ENCODE measurements at regions not wholly inside any gene's neighbourhood (a gene's known extent, or its start where the extent isn't known, plus 50 kb on each side); places are given as distances from the start of the nearest gene placed in this dataset.

DNA sequence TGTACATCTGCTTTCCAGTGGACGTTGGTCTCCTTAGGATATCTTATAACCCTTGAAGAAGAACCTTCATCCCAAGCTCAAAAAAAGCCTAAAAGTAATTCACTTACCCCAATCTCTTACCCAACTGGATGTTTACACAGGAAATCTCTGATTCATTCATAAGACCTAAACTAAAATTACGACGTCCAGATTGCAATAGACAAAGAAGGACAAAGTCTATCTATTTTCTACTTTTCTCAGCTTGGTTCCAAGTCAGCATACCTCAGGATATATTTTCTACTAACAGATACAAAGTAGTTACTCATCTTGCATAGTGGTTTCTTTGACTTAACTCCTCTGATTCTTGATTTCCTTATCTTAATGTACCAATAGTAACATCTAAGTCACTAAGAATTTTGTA is 669.9 kb downstream of the OTOL1 start:
- Histone ChIP-seq H3K27me3 (ENCODE audit: control insufficient read depth, insufficient read depth, low read length) (no peaks in the 10 kb centered on the region), H3K4me3 (ENCODE audit: low read length) (no peak overlapping the region), H3K9me3 (ENCODE audit: control insufficient read depth, low read depth, low read length) (no peaks in the 10 kb centered on the region), H3K36me3 (ENCODE audit: control insufficient read depth, insufficient read depth, low read length) (no peaks in the 10 kb centered on the region), H3K4me1 (ENCODE audit: control insufficient read depth, insufficient read depth, low read length) (no peaks in the 10 kb centered on the region), H3K27ac (ENCODE audit: low read length) (no peak overlapping the region)
- no CpG with 5 or more reads among the region's 3 CpGs for WGBS (ENCODE audit: insufficient coverage, low lambda C conversion rate)
- DNase-seq = no peak

- DNase-seq = no peak
- 93% methylated on average over 2 of the region's 2 CpGs for WGBS (ENCODE audit: insufficient coverage, low lambda C conversion rate)
- Histone ChIP-seq H3K27ac (ENCODE audit: low read length) (no peak overlapping the region), H3K4me3 (ENCODE audit: low read length) (no peak overlapping the region), H3K27me3 (ENCODE audit: control insufficient read depth, insufficient read depth, low read length) (no peaks in the 10 kb centered on the region), H3K4me1 (ENCODE audit: control insufficient read depth, insufficient read depth, low read length) (no peaks in the 10 kb centered on the region), H3K9me3 (ENCODE audit: control insufficient read depth, low read depth, low read length) (no peaks in the 10 kb centered on the region), H3K36me3 (ENCODE audit: control insufficient read depth, insufficient read depth, low read length) (no peaks in the 10 kb centered on the region)
These were observed 672.1 kb downstream of the OTOL1 start for GRCh38 chr3:162168715-162169114.

DNA sequence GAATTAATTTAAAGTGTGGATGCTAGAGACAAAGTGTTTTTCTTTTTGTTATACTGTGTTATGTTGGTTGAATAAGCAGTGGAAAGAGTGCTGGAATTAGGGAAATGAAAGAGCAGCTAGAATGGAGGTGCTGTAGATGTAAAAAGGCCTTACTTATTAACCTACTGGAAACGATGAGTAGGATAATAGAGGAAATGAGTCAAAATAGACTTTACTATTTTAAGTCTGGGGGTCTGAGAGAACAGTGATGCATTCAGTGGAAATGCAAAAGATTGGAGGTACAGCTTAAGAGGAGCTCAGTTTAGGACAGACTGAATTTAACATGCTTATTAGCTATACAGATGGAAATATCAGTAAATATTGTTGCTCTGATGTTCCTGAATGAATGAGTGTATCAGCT is 674.0 kb downstream of the OTOL1 start:
- 80% methylated on average over 1 of the region's 1 CpG for whole genome bisulfite sequencing (ENCODE audit: insufficient coverage, low lambda C conversion rate)
- no peaks in the 10 kb centered on the region for H3K36me3 ChIP-seq (ENCODE audit: control insufficient read depth, insufficient read depth, low read length)

DNA sequence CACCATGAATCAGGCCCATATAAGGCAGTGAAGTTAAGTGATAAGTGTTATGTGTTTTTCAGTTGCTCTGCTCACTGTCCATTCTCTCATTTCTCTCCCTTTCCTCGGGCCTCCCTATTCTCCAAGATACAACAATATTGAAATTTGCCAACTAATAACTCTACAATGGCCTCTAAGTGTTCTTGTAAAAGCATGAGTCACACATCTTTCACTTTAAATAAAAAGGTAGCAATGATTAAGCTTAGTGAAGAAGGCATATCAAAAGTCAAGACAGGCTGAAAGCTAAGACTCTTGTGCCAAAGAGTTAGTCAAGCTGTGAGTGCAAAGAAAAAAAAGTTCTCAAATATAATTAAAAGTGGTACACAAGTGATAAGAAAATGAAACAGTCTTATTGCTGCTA is 675.4 kb downstream of the OTOL1 start:
- H3K27ac ChIP-seq (ENCODE audit: low read length) = no peak overlapping the region
- no peaks in the 10 kb centered on the region for H3K4me1 ChIP-seq (ENCODE audit: control insufficient read depth, insufficient read depth, low read length)
- no peaks in the 10 kb centered on the region for H3K27me3 ChIP-seq (ENCODE audit: control insufficient read depth, insufficient read depth, low read length)
- WGBS (ENCODE audit: insufficient coverage, low lambda C conversion rate) = 83% methylated on average over 1 of the region's 1 CpG
- H3K9me3 ChIP-seq (ENCODE audit: control insufficient read depth, low read depth, low read length) = no peaks in the 10 kb centered on the region
- H3K36me3 ChIP-seq (ENCODE audit: control insufficient read depth, insufficient read depth, low read length) = no peaks in the 10 kb centered on the region
- DNase-seq = no peak
- H3K4me3 ChIP-seq (ENCODE audit: low read length) = no peak overlapping the region

More for the DNA sequence above, 674.0 kb downstream of the OTOL1 start:
- Histone ChIP-seq H3K9me3 (ENCODE audit: control insufficient read depth, low read depth, low read length) (no peaks in the 10 kb centered on the region), H3K4me1 (ENCODE audit: control insufficient read depth, insufficient read depth, low read length) (no peaks in the 10 kb centered on the region), H3K27ac (ENCODE audit: low read length) (no peak overlapping the region), H3K4me3 (ENCODE audit: low read length) (no peak overlapping the region), H3K27me3 (ENCODE audit: control insufficient read depth, insufficient read depth, low read length) (no peaks in the 10 kb centered on the region)
- no peak for DNase-seq

DNA sequence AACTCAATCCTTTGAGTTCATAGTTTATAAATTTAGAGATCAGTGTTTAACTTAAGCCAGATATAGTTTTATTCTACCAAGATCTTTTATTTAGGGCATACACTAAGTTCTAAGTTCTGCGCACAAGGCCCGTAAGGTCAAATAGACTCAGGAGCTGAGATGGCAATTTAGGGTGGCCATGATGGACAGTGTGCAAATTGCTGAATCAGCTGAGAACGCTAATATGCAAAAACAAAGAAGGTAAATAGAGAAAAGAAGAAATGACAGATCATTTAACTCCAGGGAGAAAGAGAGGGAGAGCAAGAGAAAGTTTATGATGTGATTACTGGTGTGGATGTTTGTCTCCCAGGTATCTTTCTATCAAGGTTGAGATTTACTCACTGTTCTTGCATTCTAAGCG is 678.5 kb downstream of the OTOL1 start:
- H3K27ac ChIP-seq (ENCODE audit: low read length) = no peak overlapping the region
- DNase-seq = no peak
- no peak overlapping the region for H3K4me3 ChIP-seq (ENCODE audit: low read length)
- H3K4me1 ChIP-seq (ENCODE audit: control insufficient read depth, insufficient read depth, low read length) = no peaks in the 10 kb centered on the region
- H3K9me3 ChIP-seq (ENCODE audit: control insufficient read depth, low read depth, low read length) = no peaks in the 10 kb centered on the region
- H3K36me3 ChIP-seq (ENCODE audit: control insufficient read depth, insufficient read depth, low read length) = no peaks in the 10 kb centered on the region
- H3K27me3 ChIP-seq (ENCODE audit: control insufficient read depth, insufficient read depth, low read length) = no peaks in the 10 kb centered on the region
- WGBS (ENCODE audit: insufficient coverage, low lambda C conversion rate) = 87% methylated on average over 3 of the region's 4 CpGs

- Histone ChIP-seq H3K27ac (ENCODE audit: low read length) (no peak overlapping the region), H3K4me1 (ENCODE audit: control insufficient read depth, insufficient read depth, low read length) (no peaks in the 10 kb centered on the region), H3K9me3 (ENCODE audit: control insufficient read depth, low read depth, low read length) (no peaks in the 10 kb centered on the region), H3K4me3 (ENCODE audit: low read length) (no peak overlapping the region), H3K36me3 (ENCODE audit: control insufficient read depth, insufficient read depth, low read length) (no peaks in the 10 kb centered on the region), H3K27me3 (ENCODE audit: control insufficient read depth, insufficient read depth, low read length) (no peaks in the 10 kb centered on the region)
- no peak for DNase-seq
- no CpG with 5 or more reads among the region's 3 CpGs for WGBS (ENCODE audit: insufficient coverage, low lambda C conversion rate)
These were observed 679.3 kb downstream of the OTOL1 start for GRCh38 chr3:162175878-162176277.

DNA sequence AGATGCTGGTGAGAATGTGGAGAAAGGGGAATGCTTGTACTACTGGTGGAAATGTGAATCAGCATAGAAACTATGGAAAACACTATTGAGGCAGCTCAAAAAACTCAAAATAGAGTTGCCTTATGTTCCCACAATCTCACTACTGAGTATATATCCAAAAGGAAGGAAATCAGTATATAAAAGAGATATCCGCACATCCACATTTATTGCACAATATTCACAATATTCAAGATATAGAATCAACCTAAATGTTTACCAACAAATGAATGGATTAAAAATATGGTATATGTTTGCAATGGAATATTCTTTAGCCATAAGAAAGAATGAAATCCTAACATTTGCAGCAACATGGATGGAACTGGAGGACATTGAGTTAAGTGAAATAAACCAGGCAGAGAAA is 686.8 kb downstream of the OTOL1 start:
- Histone ChIP-seq H3K9me3 (ENCODE audit: control insufficient read depth, low read depth, low read length) (no peaks in the 10 kb centered on the region), H3K27ac (ENCODE audit: low read length) (no peak overlapping the region), H3K27me3 (ENCODE audit: control insufficient read depth, insufficient read depth, low read length) (no peaks in the 10 kb centered on the region), H3K36me3 (ENCODE audit: control insufficient read depth, insufficient read depth, low read length) (no peaks in the 10 kb centered on the region), H3K4me1 (ENCODE audit: control insufficient read depth, insufficient read depth, low read length) (no peaks in the 10 kb centered on the region), H3K4me3 (ENCODE audit: low read length) (no peak overlapping the region)
- no CpG with 5 or more reads among the region's 1 CpG for WGBS (ENCODE audit: insufficient coverage, low lambda C conversion rate)
- no peak for DNase-seq

DNA sequence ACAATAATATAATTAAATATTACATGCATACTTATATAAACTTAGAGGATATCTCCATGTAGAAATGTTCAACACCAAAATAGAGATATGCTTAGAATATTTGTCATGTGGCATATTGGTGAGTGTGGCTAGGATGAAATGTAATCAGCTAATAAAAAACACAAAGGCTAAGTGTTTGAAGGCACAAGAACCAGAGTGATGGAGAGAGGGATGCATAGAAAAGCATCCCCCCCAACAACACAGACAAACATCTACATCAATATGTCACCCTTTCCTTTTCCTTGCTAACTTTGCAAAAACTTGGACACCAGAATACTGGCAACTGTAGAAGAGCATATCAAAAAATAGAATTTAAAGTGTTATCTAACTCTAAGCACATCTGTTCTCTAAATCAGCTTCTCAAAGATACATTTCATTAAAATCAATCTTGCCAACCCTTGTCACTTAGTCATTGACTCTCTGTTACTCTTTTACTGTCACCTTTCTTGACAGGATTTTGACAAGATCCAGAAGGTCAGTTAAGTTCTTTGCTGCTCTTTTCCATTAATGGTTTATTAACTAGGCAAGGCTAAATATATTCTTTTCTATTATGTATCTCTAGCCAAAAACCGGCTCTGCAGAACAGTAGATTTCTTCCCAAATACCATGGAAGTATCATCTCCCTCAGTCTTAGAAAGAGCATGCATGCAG is 695.9 kb downstream of the OTOL1 start:
- no peak for DNase-seq

DNA sequence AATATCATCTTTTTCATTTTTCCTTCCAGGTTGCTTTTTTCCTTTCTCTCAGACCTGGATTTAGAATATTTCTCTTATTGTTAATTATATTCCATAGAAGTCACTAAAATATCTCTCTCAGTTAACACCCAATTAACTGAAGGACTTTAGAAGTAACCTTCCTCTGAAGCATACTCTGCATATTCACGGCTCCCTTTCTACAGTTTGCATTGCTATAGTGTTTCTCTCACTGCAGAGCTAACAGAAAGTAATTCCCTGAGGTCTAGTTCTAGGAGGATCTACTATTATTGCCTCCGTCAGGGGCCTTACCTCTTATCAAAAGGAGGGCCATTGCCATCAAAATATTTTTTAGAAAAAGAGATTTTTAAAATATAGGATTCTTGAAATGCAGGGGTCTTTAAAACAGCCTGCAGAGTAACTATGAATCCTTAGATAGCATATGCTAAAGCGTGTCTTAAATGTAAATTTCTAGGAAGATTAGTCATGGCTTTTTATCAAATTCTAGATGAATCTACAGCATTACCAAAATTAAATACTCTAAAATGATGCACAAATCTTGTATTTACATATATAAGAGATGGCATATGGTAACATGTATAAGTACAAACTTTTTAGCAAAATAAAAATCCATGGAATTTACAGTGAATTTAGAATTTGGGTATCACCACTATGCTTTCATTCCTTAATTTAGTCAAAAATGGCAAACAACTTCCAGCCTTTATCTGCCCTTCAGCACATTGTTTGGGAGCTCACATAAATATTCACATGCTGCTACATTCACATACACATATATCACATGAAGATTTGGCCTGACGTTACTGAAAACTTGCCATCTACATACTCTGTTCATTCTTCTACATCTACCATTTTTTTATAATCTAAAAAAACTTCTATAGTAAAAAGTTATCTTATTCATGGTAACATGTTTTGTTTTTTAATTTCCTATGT is 696.8 kb downstream of the OTOL1 start:
- no peak overlapping the region for H3K4me3 ChIP-seq (ENCODE audit: low read length)
- no peaks in the 10 kb centered on the region for H3K4me1 ChIP-seq (ENCODE audit: control insufficient read depth, insufficient read depth, low read length)
- H3K9me3 ChIP-seq (ENCODE audit: control insufficient read depth, low read depth, low read length) = no peaks in the 10 kb centered on the region
- DNase-seq = no peak
- WGBS (ENCODE audit: insufficient coverage, low lambda C conversion rate) = 86% methylated on average over 2 of the region's 4 CpGs
- H3K27me3 ChIP-seq (ENCODE audit: control insufficient read depth, insufficient read depth, low read length) = no peaks in the 10 kb centered on the region
- H3K27ac ChIP-seq (ENCODE audit: low read length) = no peak overlapping the region
- H3K36me3 ChIP-seq (ENCODE audit: control insufficient read depth, insufficient read depth, low read length) = no peaks in the 10 kb centered on the region

More for the DNA sequence above, 695.9 kb downstream of the OTOL1 start:
- H3K4me1 ChIP-seq (ENCODE audit: control insufficient read depth, insufficient read depth, low read length) = no peaks in the 10 kb centered on the region
- 63% methylated on average over 1 of the region's 1 CpG for WGBS (ENCODE audit: insufficient coverage, low lambda C conversion rate)
- H3K27ac ChIP-seq (ENCODE audit: low read length) = no peak overlapping the region
- H3K4me3 ChIP-seq (ENCODE audit: low read length) = no peak overlapping the region
- no peaks in the 10 kb centered on the region for H3K27me3 ChIP-seq (ENCODE audit: control insufficient read depth, insufficient read depth, low read length)
- no peaks in the 10 kb centered on the region for H3K36me3 ChIP-seq (ENCODE audit: control insufficient read depth, insufficient read depth, low read length)
- no peaks in the 10 kb centered on the region for H3K9me3 ChIP-seq (ENCODE audit: control insufficient read depth, low read depth, low read length)

DNA sequence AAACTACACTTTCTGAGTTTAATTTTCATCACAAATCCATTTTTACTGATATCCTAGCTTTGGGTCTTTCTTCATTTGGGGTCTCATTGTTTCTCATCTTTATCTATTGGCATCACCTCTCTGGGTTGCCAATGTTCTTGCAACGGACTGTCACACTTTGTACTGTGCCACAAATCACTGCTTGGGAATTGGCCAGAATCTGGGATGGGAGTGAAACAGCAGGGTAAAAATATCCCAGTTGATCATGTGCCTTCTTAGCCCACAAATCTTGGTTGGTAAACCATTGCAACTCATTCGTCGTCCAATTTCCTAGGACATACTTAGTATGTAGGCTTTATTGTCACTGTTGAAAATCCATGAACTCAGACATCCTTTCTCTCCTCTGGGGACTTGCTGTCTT is 698.5 kb downstream of the OTOL1 start:
- H3K4me1 ChIP-seq (ENCODE audit: control insufficient read depth, insufficient read depth, low read length) = no peaks in the 10 kb centered on the region
- no peak for DNase-seq
- no peaks in the 10 kb centered on the region for H3K27me3 ChIP-seq (ENCODE audit: control insufficient read depth, insufficient read depth, low read length)
- no peaks in the 10 kb centered on the region for H3K36me3 ChIP-seq (ENCODE audit: control insufficient read depth, insufficient read depth, low read length)
- H3K4me3 ChIP-seq (ENCODE audit: low read length) = no peak overlapping the region
- H3K27ac ChIP-seq (ENCODE audit: low read length) = no peak overlapping the region
- no CpG with 5 or more reads among the region's 3 CpGs for WGBS (ENCODE audit: insufficient coverage, low lambda C conversion rate)
- H3K9me3 ChIP-seq (ENCODE audit: control insufficient read depth, low read depth, low read length) = no peaks in the 10 kb centered on the region
